Caco-2 (cell line): ENCODE measurements at regions not wholly inside any gene's neighbourhood (a gene's known extent, or its start where the extent isn't known, plus 50 kb on each side); places are given as distances from the start of the nearest gene placed in this dataset.

Source experiments
- BruUV-seq: library from RNA; stranded (reverse); fragments of 400-500 nt; replicated peaks from 2 replicates; lab custom pipeline; 2021; lab: Mats Ljungman, UMichigan
- CTCF ChIA-PET: fragments of 300-600 bp; sonication (Branson Sonifier 250); formaldehyde crosslinking; loops from one replicate; lab custom pipeline; 2022; ENCODE audit warnings: antibody characterized with exemption; lab: Charles Lee
- POLR2A ChIA-PET: fragments of 300-600 bp; sonication (Branson Sonifier 250); formaldehyde crosslinking; loops from one replicate; lab custom pipeline; 2022; ENCODE audit warnings: antibody characterized with exemption; lab: Charles Lee
- DNase-seq, 2 experiments: peaks; one replicate each; pipeline versions ENCODE4 v3.0.0 to v3.0.0-alpha.2; 2020 to 2022
- H3K27me3 ChIP-seq: replicated peaks from 2 replicates; pipeline ENCODE4 v1.6.0; 2011; ENCODE audit warnings: low read length; ENCODE audit not compliant: control insufficient read depth, insufficient read depth
- H3K36me3 ChIP-seq: 2 replicates; pipeline ENCODE4 v1.5.1; 2011; ENCODE audit warnings: low read length; ENCODE audit not compliant: control insufficient read depth, insufficient read depth
- H3K4me1 ChIP-seq: fragments of 250-450 bp; sonication (Bioruptor Pico); 2 replicates; pipeline ENCODE4 v1.5.1; 2020; ENCODE audit warnings: mild to moderate bottlenecking
- H3K4me3 ChIP-seq: 2 replicates; pipeline ENCODE4 v1.5.1; 2011; ENCODE audit warnings: low read depth, mild to moderate bottlenecking, control low read depth, low read length
- H3K9me3 ChIP-seq: fragments of 250-450 bp; sonication (Bioruptor Pico); 2 replicates; pipeline ENCODE4 v1.5.1; 2020; ENCODE audit warnings: mild to moderate bottlenecking, moderate library complexity
- H3K27ac Mint-ChIP-seq: one replicate; pipeline ENCODE4 v1.8.0; 2022; ENCODE audit warnings: mixed read lengths; ENCODE audit not compliant: unreplicated experiment
- H3K27me3 Mint-ChIP-seq: one replicate; pipeline ENCODE4 v1.8.0; 2022; ENCODE audit warnings: mixed read lengths; ENCODE audit not compliant: insufficient read depth, unreplicated experiment
- H3K36me3 Mint-ChIP-seq: one replicate; pipeline ENCODE4 v1.8.0; 2022; ENCODE audit warnings: mild to moderate bottlenecking, mixed read lengths; ENCODE audit not compliant: insufficient read depth, unreplicated experiment
- H3K4me1 Mint-ChIP-seq: one replicate; pipeline ENCODE4 v1.8.0; 2022; ENCODE audit warnings: low read depth, mixed read lengths; ENCODE audit not compliant: unreplicated experiment
- H3K4me3 Mint-ChIP-seq: one replicate; pipeline ENCODE4 v1.8.0; 2022; ENCODE audit warnings: mild to moderate bottlenecking, moderate library complexity, mixed read lengths; ENCODE audit not compliant: unreplicated experiment
- H3K9me3 Mint-ChIP-seq: one replicate; pipeline ENCODE4 v1.8.0; 2022; ENCODE audit warnings: mixed read lengths; ENCODE audit not compliant: unreplicated experiment
- CTCF ChIP-seq, 2 experiments: fragments of 200-600 bp in 1 of 2; IDR thresholded peaks; 1 replicate in 1 of 2; 2 replicates in 1 of 2; pipeline versions ENCODE4 v1.5.1 to v1.8.0; 2011 to 2022; ENCODE audit warnings: antibody characterized with exemption in 1 of 2, control low read depth in 1 of 2, inconsistent platforms in 1 of 2, low read depth in 1 of 2, low read length in 1 of 2, mild to moderate bottlenecking in 1 of 2, moderate library complexity in 1 of 2; ENCODE audit not compliant: insufficient read depth in 1 of 2, severe bottlenecking in 1 of 2, unreplicated experiment in 1 of 2
- intact Hi-C: fragments of 100-400 bp; cut with micrococcal nuclease; formaldehyde crosslinking; loops from one replicate; pipeline ENCODE4 v1.10.0; 2022; ENCODE audit not compliant: unreplicated experiment

DNA sequence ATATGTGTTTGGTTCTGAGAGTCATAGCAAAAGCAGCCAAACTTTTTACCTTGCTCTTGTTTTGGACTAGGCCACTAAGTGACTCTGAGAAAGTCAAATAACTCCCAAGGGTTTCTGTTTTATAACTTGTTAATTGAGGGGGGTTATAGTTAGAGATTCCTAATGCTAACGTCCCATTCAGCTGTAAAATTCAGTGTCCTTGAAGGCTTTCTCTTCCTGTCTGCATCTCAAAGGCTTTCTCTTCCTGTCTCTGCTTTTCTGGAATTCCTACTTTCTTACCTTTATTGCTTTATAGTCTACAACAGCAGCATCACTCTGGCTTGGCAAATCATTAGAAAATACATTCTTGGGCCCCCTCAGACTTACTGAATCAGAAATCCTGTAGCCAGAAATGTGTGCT lies 479.5 kb upstream of the SEMA6A start:
- no peak overlapping the region for H3K27ac Mint-ChIP-seq
- H3K9me3 Mint-ChIP-seq: no peaks in the 10 kb centered on the region
- BruUV-seq: no TSS peak
- no peak for DNase-seq
- no peaks in the 10 kb centered on the region for H3K4me1 ChIP-seq
- intact Hi-C loops: no loop called here
- H3K4me3 Mint-ChIP-seq: no peak overlapping the region
- ChIA-PET POLR2A (no interaction called here), CTCF (no interaction called here)
- H3K27me3 ChIP-seq: no peaks in the 10 kb centered on the region
- H3K36me3 Mint-ChIP-seq: no peaks in the 10 kb centered on the region
- TF ChIP-seq CTCF (IDR thresholded peaks at IDR 0.05; ENCODE audit: insufficient read depth in 1 of 2, low read depth in 1 of 2, low read length in 1 of 2, severe bottlenecking in 1 of 2, unreplicated experiment in 1 of 2): no peak
- H3K27me3 Mint-ChIP-seq: peaks cover 3% of the 10 kb centered on the region
- H3K36me3 ChIP-seq: no peaks in the 10 kb centered on the region
- H3K9me3 ChIP-seq: no peaks in the 10 kb centered on the region; the same call in 1 of the 2 replicates
- H3K4me3 ChIP-seq: no peak overlapping the region
- no peaks in the 10 kb centered on the region for H3K4me1 Mint-ChIP-seq

DNA sequence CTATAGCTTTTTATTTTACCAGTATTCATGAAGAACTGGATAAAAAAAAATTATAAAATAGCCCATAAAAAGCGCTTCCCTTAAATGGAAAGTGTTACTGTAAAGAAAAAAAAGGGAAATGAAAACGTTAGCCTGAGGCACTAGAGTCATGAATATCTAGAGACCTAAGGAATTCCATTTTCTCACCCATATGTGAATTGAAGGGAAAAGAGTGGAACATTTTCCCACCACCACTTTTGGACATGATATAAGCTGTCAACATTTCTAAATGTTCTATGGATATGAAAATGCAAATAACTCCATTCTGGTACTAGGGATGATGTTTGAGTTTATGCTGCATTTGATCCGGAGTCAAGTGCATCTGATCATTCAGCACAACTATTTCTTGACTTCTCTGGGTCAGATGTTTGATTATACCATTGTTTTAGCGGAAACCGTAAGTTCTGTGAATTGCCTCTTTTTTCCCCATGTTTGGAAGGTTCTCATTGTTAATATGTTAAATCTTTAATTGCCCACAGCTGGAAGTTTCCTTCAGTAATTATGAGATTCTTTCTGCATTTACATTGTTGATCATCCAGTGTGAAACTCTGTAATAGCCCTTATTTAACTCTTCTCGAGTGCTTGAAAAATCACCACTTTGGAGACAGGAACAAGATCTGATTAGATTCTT lies 467.4 kb upstream of the SEMA6A start:
- no peak for TF ChIP-seq CTCF (IDR thresholded peaks at IDR 0.05; ENCODE audit: insufficient read depth in 1 of 2, low read depth in 1 of 2, low read length in 1 of 2, severe bottlenecking in 1 of 2, unreplicated experiment in 1 of 2)
- no peaks in the 10 kb centered on the region for H3K4me1 ChIP-seq
- DNase-seq: no peak
- Mint-ChIP-seq H3K27me3 (no peaks in the 10 kb centered on the region), H3K9me3 (no peaks in the 10 kb centered on the region), H3K27ac (no peak overlapping the region), H3K4me1 (no peaks in the 10 kb centered on the region), H3K4me3 (no peak overlapping the region), H3K36me3 (no peaks in the 10 kb centered on the region)
- H3K27me3 ChIP-seq: no peaks in the 10 kb centered on the region
- no TSS peak for BruUV-seq
- H3K36me3 ChIP-seq: no peaks in the 10 kb centered on the region
- POLR2A ChIA-PET: no interaction called here
- CTCF ChIA-PET: no interaction called here
- no peak overlapping the region for H3K4me3 ChIP-seq
- intact Hi-C loops: no loop called here
- H3K9me3 ChIP-seq: no peaks in the 10 kb centered on the region

DNA sequence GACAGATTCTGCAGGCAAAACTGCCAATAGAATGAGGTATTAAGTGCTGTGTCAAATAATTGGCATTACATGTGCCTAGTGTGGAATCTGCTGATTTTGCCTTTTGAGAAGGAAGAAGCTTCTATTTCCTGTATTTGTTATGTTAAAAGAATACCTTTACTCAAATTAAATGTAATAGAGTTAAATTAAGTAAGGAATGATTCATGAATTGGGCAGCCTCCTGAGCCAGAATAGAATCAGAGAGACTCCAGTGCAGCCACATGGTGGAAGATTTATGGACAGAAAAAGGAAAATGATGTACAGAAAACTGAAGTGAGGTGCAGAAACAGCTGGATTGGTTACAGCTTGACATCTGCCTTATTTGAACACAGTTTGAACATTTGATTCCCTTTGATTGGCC lies 464.4 kb upstream of the SEMA6A start:
- Mint-ChIP-seq H3K27ac (no peak overlapping the region), H3K9me3 (no peaks in the 10 kb centered on the region), H3K4me3 (no peak overlapping the region), H3K27me3 (no peaks in the 10 kb centered on the region), H3K4me1 (no peaks in the 10 kb centered on the region), H3K36me3 (no peaks in the 10 kb centered on the region)
- ChIA-PET POLR2A (no interaction called here), CTCF (no interaction called here)
- H3K4me3 ChIP-seq: no peak overlapping the region
- H3K4me1 ChIP-seq: no peaks in the 10 kb centered on the region
- H3K9me3 ChIP-seq: no peaks in the 10 kb centered on the region
- intact Hi-C loops: no loop called here
- H3K36me3 ChIP-seq: no peaks in the 10 kb centered on the region
- no TSS peak for BruUV-seq
- no peak for TF ChIP-seq CTCF (IDR thresholded peaks at IDR 0.05; ENCODE audit: insufficient read depth in 1 of 2, low read depth in 1 of 2, low read length in 1 of 2, severe bottlenecking in 1 of 2, unreplicated experiment in 1 of 2)
- no peak for DNase-seq
- no peaks in the 10 kb centered on the region for H3K27me3 ChIP-seq
